ENCODE measurements at regions not wholly inside any gene's neighbourhood (a gene's known extent, or its start where the extent isn't known, plus 50 kb on each side); places are given as distances from the start of the nearest gene placed in this dataset.

DNA sequence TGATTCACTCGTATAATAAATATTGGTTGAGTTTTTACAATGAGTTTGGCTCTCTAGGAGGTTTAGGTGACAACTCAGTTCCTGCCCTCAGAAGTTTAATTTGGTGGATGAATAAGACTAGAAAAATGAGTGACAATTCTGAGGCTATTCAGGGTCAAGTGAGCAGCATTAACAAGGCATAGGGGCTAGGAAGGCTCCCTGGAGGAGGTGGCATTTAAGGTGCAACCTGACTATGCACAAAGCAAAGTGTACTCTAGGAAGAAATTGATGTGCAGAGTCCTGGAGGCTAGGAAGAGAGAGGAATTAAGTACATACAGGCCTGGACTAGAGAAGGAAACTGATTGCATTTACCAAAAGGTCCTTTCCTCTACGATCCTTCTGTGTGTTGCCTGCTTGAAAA, 440.3 kb downstream of the MED13L start:
- no peak overlapping the region for H3K4me3 ChIP-seq (replicated peaks in 1 of 2; ENCODE audit: low read depth in 1 of 2, low read length in 2 of 2)
- no peaks in the 10 kb centered on the region for H3K4me1 ChIP-seq (ENCODE audit: control insufficient read depth in 1 of 2, insufficient read depth in 2 of 2, low read length in 2 of 2)
- no peaks in the 10 kb centered on the region for H3K36me3 ChIP-seq (ENCODE audit: control insufficient read depth in 1 of 2, insufficient read depth in 2 of 2, low read length in 2 of 2)
- no peak overlapping the region for H3K9ac ChIP-seq (ENCODE audit: low read length)
- ChIA-PET RAD21 (ENCODE audit: low non-redundant PET in 1 of 2, low total read pairs in 2 of 2, uncharacterized antibody in 2 of 2, unreplicated experiment in 2 of 2) (no interaction called here), POLR2A (no interaction called here), CTCF (no interaction called here)
- H3K9me2 ChIP-seq (ENCODE audit: insufficient read depth), result no peaks in the 10 kb centered on the region
- no peak overlapping the region for H3K27ac ChIP-seq (ENCODE audit: low read depth, low read length)
- no peak overlapping the region for H2AFZ ChIP-seq (ENCODE audit: low read depth, low read length, poor library complexity, severe bottlenecking)
- ATAC-seq, result no peak
- TF ChIP-seq CTCF (IDR thresholded peaks at IDR 0.05 in 2 of 3, conservative IDR thresholded peaks at IDR 0.05 in 1 of 3; ENCODE audit: borderline replicate concordance in 1 of 3, insufficient read depth in 1 of 3, low read depth in 2 of 3, low read length in 2 of 3) (no peak), CBX3 (IDR thresholded peaks at IDR 0.05; ENCODE audit: low read depth) (no peak), YY1 (IDR thresholded peaks at IDR 0.05; ENCODE audit: extremely low read depth, insufficient replicate concordance, low read depth, low read length) (no peak), ZNF274 (IDR thresholded peaks at IDR 0.05; ENCODE audit: low read depth, low read length) (no peak), MAX (IDR thresholded peaks at IDR 0.05) (no peak)
- no peaks in the 10 kb centered on the region for H3K79me2 ChIP-seq (ENCODE audit: insufficient read depth, low read length)
- DNase-seq (ENCODE audit: low read depth, low spot score), result no peak
- no TSS peak for BruUV-seq (replicated peaks)
- H3K9me3 ChIP-seq (ENCODE audit: control insufficient read depth in 1 of 2, insufficient read depth in 1 of 2, low read depth in 1 of 2, low read length in 2 of 2), result no peaks in the 10 kb centered on the region
- H3K27me3 ChIP-seq (ENCODE audit: insufficient read depth, low read length), result no peaks in the 10 kb centered on the region
- no peaks in the 10 kb centered on the region for H4K20me1 ChIP-seq (ENCODE audit: insufficient read depth)
- intact Hi-C loops (cut with micrococcal nuclease), result no loop called here
- no peak overlapping the region for H3K4me2 ChIP-seq (ENCODE audit: low read length)

DNA sequence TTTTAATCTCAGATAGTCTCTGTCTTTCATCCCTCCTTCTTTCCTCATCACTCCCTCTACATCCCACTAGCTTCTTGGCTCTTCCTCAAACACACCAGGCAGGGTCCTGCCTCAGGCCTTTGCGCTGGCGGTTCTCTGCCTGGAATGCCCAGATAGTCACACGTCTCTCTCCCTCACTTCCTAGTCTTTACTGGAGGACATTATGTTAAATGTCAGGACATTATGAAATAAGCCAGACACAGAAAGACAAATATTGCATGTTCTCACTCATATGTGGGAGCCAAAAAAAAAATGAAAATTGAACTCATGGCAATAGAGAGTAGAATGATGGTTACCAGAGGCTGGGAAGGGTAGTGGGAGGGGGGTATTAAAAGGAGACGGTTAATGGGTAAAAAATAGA, 442.0 kb downstream of the MED13L start:
- DNase-seq (ENCODE audit: low read depth, low spot score) (no peak), ATAC-seq (no peak)
- Histone ChIP-seq H3K4me1 (ENCODE audit: control insufficient read depth in 1 of 2, insufficient read depth in 2 of 2, low read length in 2 of 2) (no peaks in the 10 kb centered on the region), H3K4me3 (replicated peaks in 1 of 2; ENCODE audit: low read depth in 1 of 2, low read length in 2 of 2) (no peak overlapping the region), H3K9ac (ENCODE audit: low read length) (no peak overlapping the region), H3K27me3 (ENCODE audit: insufficient read depth, low read length) (no peaks in the 10 kb centered on the region), H4K20me1 (ENCODE audit: insufficient read depth) (no peaks in the 10 kb centered on the region), H3K36me3 (ENCODE audit: control insufficient read depth in 1 of 2, insufficient read depth in 2 of 2, low read length in 2 of 2) (no peaks in the 10 kb centered on the region), H2AFZ (ENCODE audit: low read depth, low read length, poor library complexity, severe bottlenecking) (no peak overlapping the region), H3K9me2 (ENCODE audit: insufficient read depth) (no peaks in the 10 kb centered on the region), H3K79me2 (ENCODE audit: insufficient read depth, low read length) (no peaks in the 10 kb centered on the region), H3K4me2 (ENCODE audit: low read length) (no peak overlapping the region), H3K27ac (ENCODE audit: low read depth, low read length) (no peak overlapping the region), H3K9me3 (ENCODE audit: control insufficient read depth in 1 of 2, insufficient read depth in 1 of 2, low read depth in 1 of 2, low read length in 2 of 2) (no peaks in the 10 kb centered on the region)
- no TSS peak for BruUV-seq (replicated peaks)
- ChIA-PET RAD21 (ENCODE audit: low non-redundant PET in 1 of 2, low total read pairs in 2 of 2, uncharacterized antibody in 2 of 2, unreplicated experiment in 2 of 2) (no interaction called here), POLR2A (no interaction called here), CTCF (no interaction called here)
- intact Hi-C loops (cut with micrococcal nuclease), result no loop called here
- TF ChIP-seq TCF7L2 (IDR thresholded peaks at IDR 0.05; ENCODE audit: borderline replicate concordance, extremely low read depth, insufficient read depth, insufficient read length), result no peak
- no peak for TF ChIP-seq YY1 (IDR thresholded peaks at IDR 0.05; ENCODE audit: extremely low read depth, insufficient replicate concordance, low read depth, low read length)
- TF ChIP-seq SIN3A (IDR thresholded peaks at IDR 0.05; ENCODE audit: low read depth), result no peak
- TF ChIP-seq SP1 (IDR thresholded peaks at IDR 0.05; ENCODE audit: low read depth), result no peak
- TF ChIP-seq, protein P1, sequence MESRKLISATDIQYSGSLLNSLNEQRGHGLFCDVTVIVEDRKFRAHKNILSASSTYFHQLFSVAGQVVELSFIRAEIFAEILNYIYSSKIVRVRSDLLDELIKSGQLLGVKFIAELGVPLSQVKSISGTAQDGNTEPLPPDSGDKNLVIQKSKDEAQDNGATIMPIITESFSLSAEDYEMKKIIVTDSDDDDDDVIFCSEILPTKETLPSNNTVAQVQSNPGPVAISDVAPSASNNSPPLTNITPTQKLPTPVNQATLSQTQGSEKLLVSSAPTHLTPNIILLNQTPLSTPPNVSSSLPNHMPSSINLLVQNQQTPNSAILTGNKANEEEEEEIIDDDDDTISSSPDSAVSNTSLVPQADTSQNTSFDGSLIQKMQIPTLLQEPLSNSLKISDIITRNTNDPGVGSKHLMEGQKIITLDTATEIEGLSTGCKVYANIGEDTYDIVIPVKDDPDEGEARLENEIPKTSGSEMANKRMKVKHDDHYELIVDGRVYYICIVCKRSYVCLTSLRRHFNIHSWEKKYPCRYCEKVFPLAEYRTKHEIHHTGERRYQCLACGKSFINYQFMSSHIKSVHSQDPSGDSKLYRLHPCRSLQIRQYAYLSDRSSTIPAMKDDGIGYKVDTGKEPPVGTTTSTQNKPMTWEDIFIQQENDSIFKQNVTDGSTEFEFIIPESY (IDR thresholded peaks at IDR 0.05; ENCODE audit: extremely low read depth, insufficient replicate concordance, low read length), result no peak
- TF ChIP-seq JUND (IDR thresholded peaks at IDR 0.05), result no peak
- no peak for TF ChIP-seq EGR1 (IDR thresholded peaks at IDR 0.05; ENCODE audit: low read depth)
- TF ChIP-seq CTCF (IDR thresholded peaks at IDR 0.05 in 2 of 3, conservative IDR thresholded peaks at IDR 0.05 in 1 of 3; ENCODE audit: borderline replicate concordance in 1 of 3, insufficient read depth in 1 of 3, low read depth in 2 of 3, low read length in 2 of 3), result no peak
- no peak for TF ChIP-seq SRF (IDR thresholded peaks at IDR 0.05; ENCODE audit: low read depth)
- TF ChIP-seq, protein P2, sequence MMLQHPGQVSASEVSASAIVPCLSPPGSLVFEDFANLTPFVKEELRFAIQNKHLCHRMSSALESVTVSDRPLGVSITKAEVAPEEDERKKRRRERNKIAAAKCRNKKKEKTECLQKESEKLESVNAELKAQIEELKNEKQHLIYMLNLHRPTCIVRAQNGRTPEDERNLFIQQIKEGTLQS (IDR thresholded peaks at IDR 0.05), result no peak
- no peak for TF ChIP-seq POLR2A (IDR thresholded peaks at IDR 0.05; ENCODE audit: borderline replicate concordance, extremely low read depth, insufficient read depth, insufficient read length)

All from HCT116 (cell line).